ENCODE measurements at regions not wholly inside any gene's neighbourhood (a gene's known extent, or its start where the extent isn't known, plus 50 kb on each side); places are given as distances from the start of the nearest gene placed in this dataset.
"Not testable (repeated sequence)": the region's sequence is repeated elsewhere in the genome, so short reads cannot be mapped to it uniquely, and the experiment has no call there.

DNA sequence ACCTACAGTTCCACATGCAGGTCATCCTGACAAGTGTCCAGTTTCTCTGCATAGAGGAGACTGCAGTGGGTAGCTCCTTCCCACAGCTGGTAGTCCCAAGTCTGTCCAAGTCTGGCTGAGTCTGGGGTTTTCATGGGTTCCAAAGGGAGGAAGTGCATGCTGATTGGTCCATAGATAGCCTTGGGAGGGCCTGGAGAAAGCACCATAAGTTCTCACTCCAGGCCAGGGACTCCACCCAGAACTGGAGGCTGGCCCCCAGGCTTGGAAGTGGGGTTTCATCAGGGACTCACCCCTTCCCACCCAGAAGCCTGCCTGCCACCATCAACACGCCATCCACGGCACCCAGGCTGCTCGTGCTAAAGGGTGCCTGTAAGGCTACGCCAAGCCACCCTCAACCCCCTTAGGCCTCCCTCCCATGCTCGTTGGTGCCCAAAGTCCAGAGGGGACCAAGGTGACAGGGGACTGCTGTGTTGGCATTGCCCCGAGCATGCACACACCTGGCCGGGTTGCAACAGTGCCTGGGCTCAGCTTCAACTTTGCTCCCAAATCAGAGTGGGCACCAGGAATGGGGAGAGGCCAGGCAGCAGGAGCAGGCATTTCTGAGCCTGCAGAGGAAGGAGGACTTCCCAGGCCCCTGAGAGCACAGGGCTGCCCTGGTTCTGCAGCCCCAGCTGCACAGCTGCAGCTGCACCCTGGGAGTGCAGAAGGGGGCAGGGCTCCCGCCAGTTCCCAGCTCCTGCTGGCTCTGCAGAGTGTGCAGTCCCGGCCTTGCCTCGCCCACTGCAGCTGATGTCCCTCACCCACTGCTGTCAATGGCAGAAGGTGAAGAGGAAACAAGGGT is 116.5 kb upstream of the MAP2 start:
- in situ Hi-C loops (cut with MboI; ENCODE audit: low sequenced_read_pairs, unreplicated experiment) = no loop called here
- no peak for DNase-seq (ENCODE audit: low spot score)
- TF ChIP-seq, protein P1, sequence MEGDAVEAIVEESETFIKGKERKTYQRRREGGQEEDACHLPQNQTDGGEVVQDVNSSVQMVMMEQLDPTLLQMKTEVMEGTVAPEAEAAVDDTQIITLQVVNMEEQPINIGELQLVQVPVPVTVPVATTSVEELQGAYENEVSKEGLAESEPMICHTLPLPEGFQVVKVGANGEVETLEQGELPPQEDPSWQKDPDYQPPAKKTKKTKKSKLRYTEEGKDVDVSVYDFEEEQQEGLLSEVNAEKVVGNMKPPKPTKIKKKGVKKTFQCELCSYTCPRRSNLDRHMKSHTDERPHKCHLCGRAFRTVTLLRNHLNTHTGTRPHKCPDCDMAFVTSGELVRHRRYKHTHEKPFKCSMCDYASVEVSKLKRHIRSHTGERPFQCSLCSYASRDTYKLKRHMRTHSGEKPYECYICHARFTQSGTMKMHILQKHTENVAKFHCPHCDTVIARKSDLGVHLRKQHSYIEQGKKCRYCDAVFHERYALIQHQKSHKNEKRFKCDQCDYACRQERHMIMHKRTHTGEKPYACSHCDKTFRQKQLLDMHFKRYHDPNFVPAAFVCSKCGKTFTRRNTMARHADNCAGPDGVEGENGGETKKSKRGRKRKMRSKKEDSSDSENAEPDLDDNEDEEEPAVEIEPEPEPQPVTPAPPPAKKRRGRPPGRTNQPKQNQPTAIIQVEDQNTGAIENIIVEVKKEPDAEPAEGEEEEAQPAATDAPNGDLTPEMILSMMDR (IDR thresholded peaks at IDR 0.05; ENCODE audit: borderline replicate concordance, control extremely low read depth, extremely low read depth, insufficient read depth, missing control alignments) = no peak

DNA sequence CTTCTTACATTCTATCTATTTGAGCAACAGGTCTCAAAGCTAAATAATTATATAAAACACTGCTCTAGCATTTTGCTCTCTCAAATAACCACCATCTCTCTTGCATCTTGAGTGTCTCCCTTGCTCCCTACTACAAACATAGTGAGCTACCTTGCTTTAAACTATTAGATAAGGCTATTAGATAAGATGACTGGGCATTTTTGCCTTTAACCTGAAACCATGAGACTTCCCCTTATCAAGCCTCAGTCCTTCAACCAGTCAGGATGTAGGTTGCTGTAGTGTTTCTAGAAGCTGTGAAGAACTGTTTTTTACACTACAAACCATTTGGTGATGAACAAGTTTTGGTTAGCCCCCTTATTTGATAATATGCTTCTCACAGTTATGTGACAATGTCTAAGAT is 115.4 kb upstream of the MAP2 start:
- no peak for DNase-seq (ENCODE audit: low spot score)
- in situ Hi-C loops (cut with MboI; ENCODE audit: low sequenced_read_pairs, unreplicated experiment) = no loop called here
- TF ChIP-seq, protein P1 (IDR thresholded peaks at IDR 0.05; ENCODE audit: borderline replicate concordance, control extremely low read depth, extremely low read depth, insufficient read depth, missing control alignments) = no peak

DNA sequence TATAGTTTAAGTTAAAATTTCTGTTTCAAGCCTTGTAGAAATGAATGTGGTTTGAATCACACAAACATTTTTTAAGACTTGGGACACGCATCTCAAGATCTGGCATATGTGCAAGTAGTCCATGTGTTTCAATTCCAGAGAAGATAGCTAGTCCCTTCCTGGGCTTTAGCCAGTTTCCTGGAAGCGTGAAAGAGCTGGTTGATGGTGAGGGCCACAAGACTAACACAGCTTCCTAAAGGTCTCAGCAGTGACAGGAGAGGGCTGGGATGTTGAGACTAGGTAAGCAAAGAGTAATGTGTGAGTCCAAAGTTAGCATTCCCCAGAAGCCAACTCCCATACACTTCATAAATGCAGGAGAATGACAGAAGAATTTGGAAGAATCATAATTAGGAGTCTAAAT is 111.9 kb upstream of the MAP2 start:
- no peak for DNase-seq (ENCODE audit: low spot score)
- in situ Hi-C loops (cut with MboI; ENCODE audit: low sequenced_read_pairs, unreplicated experiment) = no loop called here
- TF ChIP-seq, protein P1 (IDR thresholded peaks at IDR 0.05; ENCODE audit: borderline replicate concordance, control extremely low read depth, extremely low read depth, insufficient read depth, missing control alignments) = no peak

DNA sequence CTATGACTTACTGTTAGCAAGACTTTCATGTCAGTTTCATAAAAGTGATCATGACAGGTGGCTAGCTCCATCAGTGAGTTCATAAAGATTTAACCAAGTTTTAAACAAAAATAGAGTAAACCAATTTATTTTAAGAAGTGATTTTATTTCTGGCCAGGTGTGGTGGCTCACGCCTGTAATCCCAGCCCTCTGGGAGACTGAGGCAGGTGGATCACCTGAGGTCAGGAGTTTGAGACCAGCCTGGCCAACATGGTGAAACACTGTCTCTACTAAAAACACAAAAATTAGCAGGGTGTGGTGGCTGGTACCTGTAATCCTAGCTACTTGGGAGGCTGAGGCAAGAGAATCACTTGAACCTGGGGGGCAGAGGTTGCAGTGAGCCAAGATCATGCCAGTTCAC is 111.4 kb upstream of the MAP2 start:
- DNase-seq (ENCODE audit: low spot score); in situ Hi-C loops (cut with MboI; ENCODE audit: low sequenced_read_pairs, unreplicated experiment): not testable (repeated sequence)

DNA sequence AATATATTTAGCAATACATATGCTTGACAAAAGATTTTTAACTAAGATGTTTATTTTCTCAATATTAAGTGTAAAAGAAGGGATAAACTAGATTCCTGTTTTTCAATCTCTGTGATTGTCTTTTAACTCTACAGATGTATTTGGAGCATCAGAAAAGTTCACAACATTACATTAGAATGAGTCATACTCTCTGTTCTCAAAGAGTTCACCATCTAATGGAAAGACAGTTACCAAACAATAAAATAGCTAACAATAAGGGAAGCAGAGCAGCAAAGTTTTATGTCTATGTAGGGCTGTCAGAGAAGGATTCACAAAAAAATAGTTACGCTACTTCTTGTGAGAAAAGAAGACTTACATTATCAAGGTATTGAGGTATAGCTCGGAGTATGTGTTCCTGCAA is 109.2 kb upstream of the MAP2 start:
- no peak for DNase-seq (ENCODE audit: low spot score)
- in situ Hi-C loops (cut with MboI; ENCODE audit: low sequenced_read_pairs, unreplicated experiment) = no loop called here
- TF ChIP-seq, protein P1 (IDR thresholded peaks at IDR 0.05; ENCODE audit: borderline replicate concordance, control extremely low read depth, extremely low read depth, insufficient read depth, missing control alignments) = no peak

DNA sequence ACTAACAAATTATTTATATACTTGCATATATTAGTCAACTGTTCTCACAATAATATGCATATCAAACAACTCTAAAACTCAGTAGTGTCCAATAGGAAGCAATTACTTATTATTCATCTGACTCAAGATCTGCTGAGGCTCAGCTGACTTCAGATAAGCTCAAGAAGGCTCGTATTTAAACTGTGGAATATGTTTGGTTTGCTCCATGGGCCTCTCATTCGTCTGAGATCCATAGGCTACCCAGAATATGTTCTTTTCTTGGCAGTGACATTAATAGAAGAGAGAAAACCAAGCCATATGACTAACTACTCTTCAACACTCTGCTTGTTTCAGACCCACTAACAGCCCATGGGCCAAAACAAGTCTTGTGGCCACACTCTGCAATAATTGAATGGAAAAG is 107.7 kb upstream of the MAP2 start:
- in situ Hi-C loops (cut with MboI; ENCODE audit: low sequenced_read_pairs, unreplicated experiment) = no loop called here
- TF ChIP-seq, protein P1 (IDR thresholded peaks at IDR 0.05; ENCODE audit: borderline replicate concordance, control extremely low read depth, extremely low read depth, insufficient read depth, missing control alignments) = no peak
- no peak for DNase-seq (ENCODE audit: low spot score)

DNA sequence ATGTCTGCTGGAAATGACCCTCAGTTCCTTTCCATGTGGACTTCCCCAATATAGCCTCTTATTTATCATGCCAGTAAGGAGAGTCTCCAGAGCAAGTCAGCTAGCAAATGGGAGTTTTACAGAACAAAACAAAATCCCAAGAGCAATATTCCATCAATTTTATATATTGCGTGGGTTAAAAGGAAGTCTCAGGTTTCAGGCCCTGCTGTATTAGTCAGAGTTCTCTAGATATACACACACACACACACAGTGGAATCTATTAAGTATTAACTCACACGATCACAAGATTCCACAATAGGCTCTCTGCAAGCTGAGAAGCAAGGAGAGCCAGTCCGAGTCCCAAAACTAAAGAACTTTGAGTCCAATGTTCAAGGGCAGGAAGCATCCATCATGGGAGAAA is 102.8 kb upstream of the MAP2 start:
- TF ChIP-seq, protein P1 (IDR thresholded peaks at IDR 0.05; ENCODE audit: borderline replicate concordance, control extremely low read depth, extremely low read depth, insufficient read depth, missing control alignments) = no peak
- in situ Hi-C loops (cut with MboI; ENCODE audit: low sequenced_read_pairs, unreplicated experiment) = no loop called here

More for the DNA sequence above, 102.8 kb upstream of the MAP2 start:
- DNase-seq (ENCODE audit: low spot score) = no peak

Data from GM13976 (cell line).